Lung (tissue), 11 donors: ENCODE measurements at regions not wholly inside any gene's neighbourhood (a gene's known extent, or its start where the extent isn't known, plus 50 kb on each side); places are given as distances from the start of the nearest gene placed in this dataset.

Experiments used
- ATAC-seq: fragments of 200-7000 bp; cut with Tn5 transposase; one replicate; pipeline ENCODE4 v1.9.1; 2020; ENCODE audit warnings: moderate number of reproducible peaks; ENCODE audit not compliant: insufficient read depth, low FRiP score
- DNase-seq, 3 donors: peaks; one replicate each; pipeline ENCODE4 v3.0.0-alpha.2; 2013 to 2017
- H3K27ac ChIP-seq, 2 donors: one replicate each; pipeline ENCODE4 v1.5.1; 2013; ENCODE audit warnings: mild to moderate bottlenecking in 2 of 2, moderate library complexity in 2 of 2, control low read depth in 1 of 2, inconsistent platforms in 1 of 2, low read depth in 1 of 2, low read length in 1 of 2
- H3K27me3 ChIP-seq, 3 donors: one replicate each; pipeline ENCODE4 v1.5.1; 2013; ENCODE audit warnings: low read length in 2 of 3; ENCODE audit not compliant: control insufficient read depth in 3 of 3, insufficient read depth in 3 of 3
- H3K36me3 ChIP-seq, 4 donors: one replicate each; pipeline ENCODE4 v1.5.1; 2013; ENCODE audit warnings: low read length in 4 of 4, mild to moderate bottlenecking in 1 of 4, moderate library complexity in 1 of 4; ENCODE audit not compliant: control insufficient read depth in 4 of 4, insufficient read depth in 4 of 4
- H3K4me1 ChIP-seq, 5 donors: one replicate each; pipeline ENCODE4 v1.5.1; 2013; ENCODE audit warnings: low read length in 5 of 5, mild to moderate bottlenecking in 2 of 5, moderate library complexity in 1 of 5; ENCODE audit not compliant: control insufficient read depth in 5 of 5, insufficient read depth in 5 of 5
- H3K4me3 ChIP-seq: one replicate; pipeline ENCODE4 v1.5.1; 2013; ENCODE audit warnings: mild to moderate bottlenecking, control low read depth, moderate library complexity
- H3K9ac ChIP-seq, 2 donors: one replicate each; pipeline ENCODE4 v1.5.1; 2013; ENCODE audit warnings: low read length in 2 of 2, control low read depth in 1 of 2; ENCODE audit not compliant: insufficient read depth in 1 of 2
- H3K9me3 ChIP-seq, 4 donors: one replicate each; pipeline ENCODE4 v1.5.1; 2013; ENCODE audit warnings: low read length in 3 of 4, mild to moderate bottlenecking in 1 of 4, moderate library complexity in 1 of 4; ENCODE audit not compliant: control insufficient read depth in 4 of 4, insufficient read depth in 3 of 4
- WGBS, 2 donors: extraction: QIAGEN DNeasy Blood & Tissue Kit; methylation state at CpG; one replicate each; pipeline ENCODE4 v1.1.7; 2013; 5-methylcytosine and 5-hydroxymethylcytosine counted together
- TF ChIP-seq, protein P1 (sequence below): IDR thresholded peaks from 2 replicates; pipeline ENCODE4 v1.5.1; 2012; ENCODE audit warnings: mild to moderate bottlenecking; ENCODE audit errors: control extremely low read depth, extremely low read depth
- donor health status: control.
- donor health status: control.
- donor health status: Bipolar disorder and iron deficiency.
- donor health status: healthy.
- donor health status: DM: yes; HTN: yes; CAD: no.

- Histone ChIP-seq H3K9me3 (no peaks in the 10 kb centered on the region), H3K9ac (no peak overlapping the region), H3K27me3 (no peaks in the 10 kb centered on the region), H3K36me3 (no peaks in the 10 kb centered on the region), H3K27ac (no peak overlapping the region), H3K4me1 (no peaks in the 10 kb centered on the region), H3K4me3 (no peak overlapping the region)
- TF ChIP-seq, protein P1, sequence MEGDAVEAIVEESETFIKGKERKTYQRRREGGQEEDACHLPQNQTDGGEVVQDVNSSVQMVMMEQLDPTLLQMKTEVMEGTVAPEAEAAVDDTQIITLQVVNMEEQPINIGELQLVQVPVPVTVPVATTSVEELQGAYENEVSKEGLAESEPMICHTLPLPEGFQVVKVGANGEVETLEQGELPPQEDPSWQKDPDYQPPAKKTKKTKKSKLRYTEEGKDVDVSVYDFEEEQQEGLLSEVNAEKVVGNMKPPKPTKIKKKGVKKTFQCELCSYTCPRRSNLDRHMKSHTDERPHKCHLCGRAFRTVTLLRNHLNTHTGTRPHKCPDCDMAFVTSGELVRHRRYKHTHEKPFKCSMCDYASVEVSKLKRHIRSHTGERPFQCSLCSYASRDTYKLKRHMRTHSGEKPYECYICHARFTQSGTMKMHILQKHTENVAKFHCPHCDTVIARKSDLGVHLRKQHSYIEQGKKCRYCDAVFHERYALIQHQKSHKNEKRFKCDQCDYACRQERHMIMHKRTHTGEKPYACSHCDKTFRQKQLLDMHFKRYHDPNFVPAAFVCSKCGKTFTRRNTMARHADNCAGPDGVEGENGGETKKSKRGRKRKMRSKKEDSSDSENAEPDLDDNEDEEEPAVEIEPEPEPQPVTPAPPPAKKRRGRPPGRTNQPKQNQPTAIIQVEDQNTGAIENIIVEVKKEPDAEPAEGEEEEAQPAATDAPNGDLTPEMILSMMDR: no peak
- DNase-seq: no peak
- 45 to 72% methylated on average over 5 of the region's 5 CpGs for WGBS, 2 donors
- no peak for ATAC-seq
Observed at GRCh38 chrX:149129767-149130166, 375.3 kb downstream of the IDS start.

- Histone ChIP-seq H3K4me3 (no peak overlapping the region), H3K9ac (no peak overlapping the region), H3K36me3 (no peaks in the 10 kb centered on the region), H3K27me3 (no peaks in the 10 kb centered on the region), H3K4me1 (no peaks in the 10 kb centered on the region), H3K27ac (no peak overlapping the region), H3K9me3 (no peaks in the 10 kb centered on the region)
- DNase-seq (no peak), ATAC-seq (no peak)
- TF ChIP-seq, protein P1: no peak
- 80 to 93% methylated on average over 3 of the region's 3 CpGs for WGBS, 2 donors
Observed at GRCh38 chrX:149124526-149125108, 380.5 kb downstream of the IDS start.

DNA sequence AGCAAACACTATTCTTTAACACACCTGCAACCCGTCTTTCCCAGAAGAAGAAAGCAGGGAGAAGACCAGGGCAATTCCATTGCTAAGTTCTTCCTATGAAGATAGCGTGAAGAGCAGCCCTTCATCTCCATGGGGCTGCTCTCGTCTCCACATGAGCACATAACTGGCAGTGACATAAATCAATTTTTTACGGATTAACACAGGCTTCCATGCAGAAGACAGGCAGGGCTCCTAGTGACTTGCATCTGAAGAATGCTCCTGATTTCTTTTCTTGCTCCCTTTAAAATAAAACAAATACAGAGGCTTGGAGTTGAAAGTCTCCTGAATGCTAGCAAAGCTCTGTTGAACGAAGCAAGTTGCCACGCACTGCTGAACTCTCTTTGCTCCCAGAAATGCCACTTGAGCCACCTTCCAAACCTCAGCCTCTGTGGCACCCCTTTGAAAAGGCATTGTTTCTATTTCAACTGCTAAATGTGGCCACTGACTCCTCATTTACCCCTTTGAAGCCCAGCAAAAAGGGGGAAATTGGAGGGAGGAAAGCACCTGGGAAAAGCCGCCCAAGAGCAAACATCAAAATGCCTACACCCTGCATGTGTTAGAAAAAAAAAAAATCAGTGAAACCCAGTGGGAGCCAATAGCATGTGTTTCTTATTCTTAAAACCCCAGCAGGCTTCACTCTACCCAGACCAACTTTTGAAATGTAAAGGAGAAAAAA lies 383.7 kb downstream of the IDS start:
- no peak for ATAC-seq

More for the DNA sequence above, 383.7 kb downstream of the IDS start:
- Histone ChIP-seq H3K4me3 (no peak overlapping the region), H3K4me1 (no peaks in the 10 kb centered on the region), H3K9me3 (no peaks in the 10 kb centered on the region), H3K27me3 (no peaks in the 10 kb centered on the region), H3K9ac (no peak overlapping the region), H3K36me3 (no peaks in the 10 kb centered on the region), H3K27ac (no peak overlapping the region)
- DNase-seq: no peak
- 60 to 84% methylated on average over 7 of the region's 7 CpGs for WGBS, 2 donors
- TF ChIP-seq, protein P1: no peak
